Chondrocyte (in vitro differentiated cells): ENCODE measurements at regions not wholly inside any gene's neighbourhood (a gene's known extent, or its start where the extent isn't known, plus 50 kb on each side); places are given as distances from the start of the nearest gene placed in this dataset.

Experiments used
- DNase-seq: peaks from one replicate; pipeline ENCODE4 v3.0.0; 2021; ENCODE audit warnings: mixed read lengths, low spot score
- H3K27ac Mint-ChIP-seq: one replicate; pipeline ENCODE4 v1.8.0; 2021; ENCODE audit warnings: mild to moderate bottlenecking, moderate library complexity, mixed read lengths; ENCODE audit not compliant: unreplicated experiment
- H3K27me3 Mint-ChIP-seq: 2 replicates; pipeline ENCODE4 v1.8.0; 2021; ENCODE audit warnings: low read depth, mixed read lengths
- H3K36me3 Mint-ChIP-seq: 2 replicates; pipeline ENCODE4 v1.8.0; 2021; ENCODE audit warnings: low read depth, mixed read lengths
- H3K4me1 Mint-ChIP-seq: 2 replicates; pipeline ENCODE4 v1.8.0; 2021; ENCODE audit warnings: low read depth, mild to moderate bottlenecking, mixed read lengths
- H3K4me3 Mint-ChIP-seq: one replicate; pipeline ENCODE4 v1.8.0; 2021; ENCODE audit warnings: mild to moderate bottlenecking, moderate library complexity, mixed read lengths; ENCODE audit not compliant: unreplicated experiment
- H3K9me3 Mint-ChIP-seq: 2 replicates; pipeline ENCODE4 v1.8.0; 2021; ENCODE audit warnings: low read depth, mixed read lengths
- TF ChIP-seq, protein P1 (sequence below): fragments of 200-600 bp; sonication (generic); IDR thresholded peaks from 2 replicates; pipeline ENCODE4 v1.5.0; 2021; ENCODE audit warnings: antibody characterized with exemption, mild to moderate bottlenecking, moderate library complexity

DNA sequence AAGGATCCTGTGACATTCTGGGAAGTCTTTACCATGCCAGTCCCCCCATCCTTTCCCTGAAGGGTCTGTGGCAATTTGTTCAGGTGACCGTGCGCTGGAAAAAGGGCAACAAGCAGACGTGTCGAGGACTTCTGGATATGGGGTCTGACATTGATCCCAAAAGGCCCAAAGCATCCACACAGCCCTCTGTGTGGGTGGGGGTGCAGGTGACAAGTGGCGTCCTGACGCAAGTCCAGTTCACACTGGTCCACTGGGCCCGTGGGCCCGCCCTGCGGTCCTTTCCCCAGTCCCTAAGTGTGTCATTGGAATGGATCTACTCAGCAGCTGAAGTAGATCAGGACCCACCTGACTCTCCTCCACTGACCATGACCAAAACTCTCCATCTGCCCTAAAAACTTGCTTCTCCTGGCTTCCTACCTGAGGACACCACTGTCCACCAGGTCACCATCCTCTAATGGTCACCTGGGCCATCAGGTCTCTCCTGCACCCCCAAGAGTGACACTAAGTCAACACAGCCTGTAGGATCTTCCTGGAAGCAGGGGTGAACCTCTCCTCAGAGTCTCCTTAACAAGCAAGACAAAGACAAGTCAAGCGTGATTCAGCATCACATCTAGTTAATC lies 85.6 kb upstream of the SLC66A3 start:
- DNase-seq = no peak
- H3K9me3 Mint-ChIP-seq = no peaks in the 10 kb centered on the region
- TF ChIP-seq, protein P1, sequence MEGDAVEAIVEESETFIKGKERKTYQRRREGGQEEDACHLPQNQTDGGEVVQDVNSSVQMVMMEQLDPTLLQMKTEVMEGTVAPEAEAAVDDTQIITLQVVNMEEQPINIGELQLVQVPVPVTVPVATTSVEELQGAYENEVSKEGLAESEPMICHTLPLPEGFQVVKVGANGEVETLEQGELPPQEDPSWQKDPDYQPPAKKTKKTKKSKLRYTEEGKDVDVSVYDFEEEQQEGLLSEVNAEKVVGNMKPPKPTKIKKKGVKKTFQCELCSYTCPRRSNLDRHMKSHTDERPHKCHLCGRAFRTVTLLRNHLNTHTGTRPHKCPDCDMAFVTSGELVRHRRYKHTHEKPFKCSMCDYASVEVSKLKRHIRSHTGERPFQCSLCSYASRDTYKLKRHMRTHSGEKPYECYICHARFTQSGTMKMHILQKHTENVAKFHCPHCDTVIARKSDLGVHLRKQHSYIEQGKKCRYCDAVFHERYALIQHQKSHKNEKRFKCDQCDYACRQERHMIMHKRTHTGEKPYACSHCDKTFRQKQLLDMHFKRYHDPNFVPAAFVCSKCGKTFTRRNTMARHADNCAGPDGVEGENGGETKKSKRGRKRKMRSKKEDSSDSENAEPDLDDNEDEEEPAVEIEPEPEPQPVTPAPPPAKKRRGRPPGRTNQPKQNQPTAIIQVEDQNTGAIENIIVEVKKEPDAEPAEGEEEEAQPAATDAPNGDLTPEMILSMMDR = no peak
- H3K36me3 Mint-ChIP-seq = no peaks in the 10 kb centered on the region
- H3K4me3 Mint-ChIP-seq = no peak overlapping the region
- peaks cover 7% of the 10 kb centered on the region for H3K4me1 Mint-ChIP-seq
- H3K27me3 Mint-ChIP-seq = peaks cover 15% of the 10 kb centered on the region
- H3K27ac Mint-ChIP-seq = no peak overlapping the region

DNA sequence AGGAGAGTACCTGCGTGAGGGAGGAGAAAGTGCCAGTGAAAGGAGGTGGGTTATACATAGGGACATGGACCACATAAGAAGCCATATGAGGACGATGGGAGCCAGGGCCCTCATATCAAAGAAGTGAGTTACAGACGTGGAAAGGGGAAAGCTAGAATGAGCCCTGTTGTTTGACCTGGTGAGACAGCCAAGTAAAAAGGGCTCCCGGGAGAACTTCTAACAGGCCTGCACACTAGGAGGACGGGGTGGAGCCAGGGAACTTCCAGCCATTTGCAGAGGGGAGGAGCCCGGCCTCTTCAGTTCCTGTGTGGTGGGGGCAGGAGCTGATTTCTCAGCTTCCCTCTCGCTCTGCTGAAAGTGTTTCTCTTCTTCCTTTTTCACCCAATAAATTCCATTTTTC lies 84.1 kb upstream of the SLC66A3 start:
- Mint-ChIP-seq H3K27me3 (peaks cover 2% of the 10 kb centered on the region), H3K9me3 (no peaks in the 10 kb centered on the region), H3K4me1 (peaks cover 7% of the 10 kb centered on the region), H3K27ac (no peak overlapping the region), H3K4me3 (no peak overlapping the region), H3K36me3 (no peaks in the 10 kb centered on the region)
- DNase-seq = no peak
- TF ChIP-seq, protein P1 = no peak

DNA sequence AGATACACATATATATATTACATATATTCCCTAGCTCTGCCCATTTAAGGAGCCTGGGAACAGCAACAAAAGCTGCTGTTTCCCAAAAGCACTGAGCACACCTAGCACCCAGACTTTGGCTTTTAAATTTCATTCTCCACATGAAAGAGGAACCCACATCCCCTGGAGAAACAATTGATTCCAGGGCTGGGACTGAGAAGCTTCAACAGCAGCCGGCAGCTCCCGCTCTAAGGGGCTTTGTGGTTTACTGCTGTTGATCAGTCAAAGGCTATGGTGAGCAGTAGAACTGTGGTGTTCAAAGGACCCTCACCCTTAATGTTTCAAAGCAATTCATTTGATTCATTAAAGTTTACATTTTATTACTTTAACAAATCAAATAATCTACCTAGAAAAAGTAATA lies 83.3 kb upstream of the SLC66A3 start:
- Mint-ChIP-seq H3K9me3 (no peaks in the 10 kb centered on the region), H3K36me3 (no peaks in the 10 kb centered on the region), H3K27me3 (no peaks in the 10 kb centered on the region), H3K4me1 (peaks cover 10% of the 10 kb centered on the region), H3K27ac (no peak overlapping the region), H3K4me3 (no peak overlapping the region)
- DNase-seq = no peak
- TF ChIP-seq, protein P1 = no peak

DNA sequence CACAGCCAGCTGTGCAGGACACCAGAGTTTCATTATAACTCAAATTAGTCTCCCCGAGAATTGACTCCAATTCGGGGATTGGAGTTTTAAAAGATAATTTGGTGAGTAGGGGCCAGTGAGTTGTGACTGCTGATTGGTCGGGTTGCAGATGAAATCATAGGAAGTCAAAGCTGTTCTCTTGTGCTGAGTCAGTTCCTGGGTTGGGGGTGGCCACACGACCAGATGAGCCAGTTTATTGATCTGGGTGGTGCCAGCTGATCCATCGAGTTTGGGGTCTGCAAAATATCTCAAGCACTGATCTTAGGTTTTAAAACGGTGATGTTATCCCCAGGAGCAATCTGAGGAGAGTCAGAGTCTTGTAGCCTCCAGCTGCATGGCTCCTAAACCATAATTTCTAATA lies 82.7 kb upstream of the SLC66A3 start:
- H3K27me3 Mint-ChIP-seq = no peaks in the 10 kb centered on the region
- H3K4me3 Mint-ChIP-seq = no peak overlapping the region
- no peak for DNase-seq
- H3K9me3 Mint-ChIP-seq = no peaks in the 10 kb centered on the region
- no peaks in the 10 kb centered on the region for H3K36me3 Mint-ChIP-seq
- no peak overlapping the region for H3K27ac Mint-ChIP-seq
- TF ChIP-seq, protein P1 = no peak
- H3K4me1 Mint-ChIP-seq = peaks cover 10% of the 10 kb centered on the region

DNA sequence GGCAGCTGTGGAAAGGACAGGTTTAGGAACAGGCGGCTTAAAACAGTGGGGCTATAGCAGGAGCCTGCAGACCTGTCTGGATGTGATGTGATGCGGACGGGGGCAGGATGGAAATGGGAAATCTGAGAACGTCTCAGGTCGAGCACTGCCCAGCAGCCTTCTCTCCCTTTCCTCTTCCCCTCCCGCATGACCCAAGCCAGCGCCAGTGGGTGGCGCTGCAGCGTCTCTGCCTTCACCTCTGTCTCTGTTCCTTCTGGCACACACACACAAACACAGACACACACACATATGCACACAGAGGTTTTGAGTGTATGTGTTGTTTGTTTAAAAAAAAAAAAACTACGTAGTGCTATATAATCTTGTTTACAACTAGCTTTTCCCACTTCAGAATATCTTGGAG lies 82.0 kb upstream of the SLC66A3 start:
- no peak overlapping the region for H3K4me3 Mint-ChIP-seq
- H3K27ac Mint-ChIP-seq = no peak overlapping the region
- no peak for DNase-seq
- H3K9me3 Mint-ChIP-seq = no peaks in the 10 kb centered on the region
- no peaks in the 10 kb centered on the region for H3K36me3 Mint-ChIP-seq
- TF ChIP-seq, protein P1 = peak; percentile 71
- peaks cover 10% of the 10 kb centered on the region for H3K4me1 Mint-ChIP-seq
- no peaks in the 10 kb centered on the region for H3K27me3 Mint-ChIP-seq
